ENCODE measurements at regions not wholly inside any gene's neighbourhood (a gene's known extent, or its start where the extent isn't known, plus 50 kb on each side); places are given as distances from the start of the nearest gene placed in this dataset.

DNA sequence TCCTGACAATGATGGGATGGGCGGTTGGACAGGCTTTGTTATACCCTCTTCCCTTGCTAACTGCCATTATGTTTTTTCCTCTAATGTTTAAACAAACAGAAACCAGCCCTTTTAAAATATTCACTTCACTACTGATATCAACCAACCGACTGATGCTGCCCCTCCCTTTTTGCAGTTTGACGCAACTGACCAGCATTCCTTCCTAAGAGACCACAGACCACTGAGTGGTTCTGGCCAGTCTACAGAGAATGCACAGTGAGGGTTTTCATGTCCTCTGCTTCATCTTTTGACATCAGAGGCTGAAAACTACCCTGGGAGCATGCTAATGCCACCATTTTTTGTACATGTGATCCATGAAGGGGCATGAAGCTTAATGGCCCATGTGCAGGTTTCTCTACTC lies 85.3 kb downstream of the CYP26B1 start:
- no peak for TF ChIP-seq POLR2A (IDR thresholded peaks at IDR 0.05)
- TF ChIP-seq, protein P1, sequence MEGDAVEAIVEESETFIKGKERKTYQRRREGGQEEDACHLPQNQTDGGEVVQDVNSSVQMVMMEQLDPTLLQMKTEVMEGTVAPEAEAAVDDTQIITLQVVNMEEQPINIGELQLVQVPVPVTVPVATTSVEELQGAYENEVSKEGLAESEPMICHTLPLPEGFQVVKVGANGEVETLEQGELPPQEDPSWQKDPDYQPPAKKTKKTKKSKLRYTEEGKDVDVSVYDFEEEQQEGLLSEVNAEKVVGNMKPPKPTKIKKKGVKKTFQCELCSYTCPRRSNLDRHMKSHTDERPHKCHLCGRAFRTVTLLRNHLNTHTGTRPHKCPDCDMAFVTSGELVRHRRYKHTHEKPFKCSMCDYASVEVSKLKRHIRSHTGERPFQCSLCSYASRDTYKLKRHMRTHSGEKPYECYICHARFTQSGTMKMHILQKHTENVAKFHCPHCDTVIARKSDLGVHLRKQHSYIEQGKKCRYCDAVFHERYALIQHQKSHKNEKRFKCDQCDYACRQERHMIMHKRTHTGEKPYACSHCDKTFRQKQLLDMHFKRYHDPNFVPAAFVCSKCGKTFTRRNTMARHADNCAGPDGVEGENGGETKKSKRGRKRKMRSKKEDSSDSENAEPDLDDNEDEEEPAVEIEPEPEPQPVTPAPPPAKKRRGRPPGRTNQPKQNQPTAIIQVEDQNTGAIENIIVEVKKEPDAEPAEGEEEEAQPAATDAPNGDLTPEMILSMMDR (IDR thresholded peaks at IDR 0.05): no peak
- TF ChIP-seq POLR2AphosphoS5 (IDR thresholded peaks at IDR 0.05): no peak
